Adipocyte (in vitro differentiated cells): ENCODE measurements at regions not wholly inside any gene's neighbourhood (a gene's known extent, or its start where the extent isn't known, plus 50 kb on each side); places are given as distances from the start of the nearest gene placed in this dataset.
A peak's percentile ranks its signal among the peaks of the same experiment; 100 is the strongest.

Experiments
- DNase-seq: peaks from one replicate; pipeline ENCODE4 v3.0.0-alpha.2; 2015; ENCODE audit warnings: low read depth
- H3K27me3 ChIP-seq: replicated peaks from 2 replicates; pipeline ENCODE4 v1.7.0; 2013; ENCODE audit warnings: mild to moderate bottlenecking, low read length, moderate library complexity; ENCODE audit not compliant: control insufficient read depth, insufficient read depth
- H3K36me3 ChIP-seq: 2 replicates; pipeline ENCODE4 v1.7.0; 2013; ENCODE audit warnings: low read length, mild to moderate bottlenecking, moderate library complexity; ENCODE audit not compliant: control insufficient read depth, insufficient read depth, severe bottlenecking
- H3K4me1 ChIP-seq: 2 replicates; pipeline ENCODE4 v1.7.0; 2013; ENCODE audit warnings: mild to moderate bottlenecking, low read length, moderate library complexity; ENCODE audit not compliant: control insufficient read depth, insufficient read depth
- H3K4me3 ChIP-seq: 2 replicates; pipeline ENCODE4 v1.7.0; 2013; ENCODE audit warnings: mild to moderate bottlenecking, low read length, moderate library complexity
- H3K9ac ChIP-seq: 2 replicates; pipeline ENCODE4 v1.7.0; 2013; ENCODE audit warnings: mild to moderate bottlenecking, low read length, moderate library complexity
- H3K9me3 ChIP-seq: 2 replicates; pipeline ENCODE4 v1.7.0; 2013; ENCODE audit warnings: mild to moderate bottlenecking, low read length, moderate library complexity; ENCODE audit not compliant: control insufficient read depth

DNA sequence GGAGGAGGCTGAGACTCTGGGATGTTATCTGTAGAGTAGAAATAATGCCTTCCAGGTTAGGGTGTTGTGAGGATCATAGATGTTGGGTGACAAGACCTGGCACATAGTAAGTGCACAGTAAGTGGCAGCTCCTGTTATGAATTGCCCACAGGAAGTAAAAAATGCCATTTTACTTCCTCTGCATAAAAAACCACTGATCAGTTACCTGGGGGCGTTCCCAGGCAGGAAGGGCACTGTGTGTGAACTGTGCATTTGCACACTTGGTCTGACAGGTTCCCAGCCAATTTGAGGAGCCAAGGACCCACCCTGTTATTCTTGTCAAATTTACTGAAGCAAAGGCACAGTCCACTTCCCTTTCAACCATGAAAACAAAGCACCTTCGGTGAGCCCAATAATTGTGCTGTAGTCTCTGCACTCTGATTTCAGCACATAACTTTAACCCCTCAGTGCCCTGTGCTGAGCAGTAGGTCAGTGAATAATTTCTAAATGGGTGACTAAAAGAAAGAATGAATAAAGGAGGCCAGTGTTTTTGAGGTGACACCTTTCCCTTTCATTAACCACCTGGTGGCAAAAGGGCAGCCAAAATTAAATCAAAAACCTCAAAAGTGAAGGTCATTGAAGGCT lies 85.8 kb upstream of the ARHGEF3 start:
- Histone ChIP-seq H3K4me3 (no peak overlapping the region), H3K36me3 (no peaks in the 10 kb centered on the region), H3K9ac (no peak overlapping the region), H3K4me1 (no peaks in the 10 kb centered on the region), H3K9me3 (no peaks in the 10 kb centered on the region), H3K27me3 (no peaks in the 10 kb centered on the region)
- no peak for DNase-seq

DNA sequence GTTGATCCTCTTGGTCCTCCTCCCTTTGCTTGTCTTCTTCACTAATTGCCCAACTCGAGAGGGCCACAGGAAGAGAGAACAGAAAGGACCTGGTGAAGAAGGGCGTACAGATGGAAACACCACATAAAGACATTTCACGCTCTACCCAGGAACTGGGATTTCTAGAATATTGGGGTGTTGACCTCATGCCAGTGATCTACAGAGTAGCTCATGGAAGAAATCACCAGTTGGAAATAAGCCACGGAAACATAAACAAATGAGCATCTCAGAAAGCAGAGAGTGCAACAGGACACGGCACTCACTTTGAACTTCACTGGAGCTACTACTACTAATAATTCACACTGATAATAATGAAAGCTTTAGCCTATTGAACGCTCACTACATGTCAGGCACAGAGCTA lies 84.6 kb upstream of the ARHGEF3 start:
- H3K4me3 ChIP-seq = no peak overlapping the region
- no peak overlapping the region for H3K9ac ChIP-seq
- DNase-seq = no peak

DNA sequence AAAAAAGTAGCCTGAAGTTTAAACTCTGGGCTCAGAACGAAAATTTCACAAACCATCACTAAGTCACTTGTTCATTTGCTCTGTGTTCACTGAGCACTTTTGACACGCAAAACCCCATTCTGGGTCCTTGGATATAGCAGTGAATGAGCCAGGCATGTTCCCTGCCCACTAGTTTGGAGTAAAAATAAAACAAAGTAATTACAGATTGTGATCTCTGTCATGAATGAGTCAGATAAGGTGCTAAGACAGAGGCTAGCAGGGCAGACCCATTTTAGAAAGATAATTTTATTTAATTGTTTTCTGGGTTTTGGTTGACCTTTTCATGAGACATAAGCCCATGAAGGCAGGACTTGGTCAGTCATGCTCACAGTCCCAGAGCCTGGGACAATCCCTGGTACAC lies 84.1 kb upstream of the ARHGEF3 start:
- Histone ChIP-seq H3K9ac (no peak overlapping the region), H3K4me3 (no peak overlapping the region), H3K4me1 (no peaks in the 10 kb centered on the region), H3K9me3 (no peaks in the 10 kb centered on the region), H3K27me3 (no peaks in the 10 kb centered on the region), H3K36me3 (no peaks in the 10 kb centered on the region)
- no peak for DNase-seq

More for the DNA sequence above, 84.6 kb upstream of the ARHGEF3 start:
- no peaks in the 10 kb centered on the region for H3K36me3 ChIP-seq
- no peaks in the 10 kb centered on the region for H3K9me3 ChIP-seq
- H3K27me3 ChIP-seq = no peaks in the 10 kb centered on the region
- no peaks in the 10 kb centered on the region for H3K4me1 ChIP-seq

DNA sequence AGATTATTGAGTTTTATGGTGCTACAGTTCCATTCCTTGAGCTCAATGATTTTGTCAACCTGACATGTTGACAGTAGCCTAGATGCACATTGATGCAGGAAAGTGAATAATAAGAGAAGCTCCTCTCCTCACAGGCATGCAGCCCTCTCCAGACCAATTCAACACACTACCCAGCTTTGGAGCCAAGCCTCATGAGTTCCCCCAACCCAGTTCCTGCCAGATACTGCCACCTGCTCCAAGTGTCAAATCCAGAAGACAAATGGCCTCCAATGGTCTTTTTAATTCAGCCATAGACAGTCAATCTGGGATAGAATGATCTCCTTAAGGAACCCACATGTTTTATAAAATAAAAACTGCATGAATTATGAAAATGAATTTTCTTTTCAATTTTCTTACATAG lies 83.7 kb upstream of the ARHGEF3 start:
- Histone ChIP-seq H3K36me3 (no peaks in the 10 kb centered on the region), H3K27me3 (no peaks in the 10 kb centered on the region), H3K9me3 (no peaks in the 10 kb centered on the region), H3K4me3 (no peak overlapping the region), H3K4me1 (no peaks in the 10 kb centered on the region), H3K9ac (no peak overlapping the region)
- no peak for DNase-seq

DNA sequence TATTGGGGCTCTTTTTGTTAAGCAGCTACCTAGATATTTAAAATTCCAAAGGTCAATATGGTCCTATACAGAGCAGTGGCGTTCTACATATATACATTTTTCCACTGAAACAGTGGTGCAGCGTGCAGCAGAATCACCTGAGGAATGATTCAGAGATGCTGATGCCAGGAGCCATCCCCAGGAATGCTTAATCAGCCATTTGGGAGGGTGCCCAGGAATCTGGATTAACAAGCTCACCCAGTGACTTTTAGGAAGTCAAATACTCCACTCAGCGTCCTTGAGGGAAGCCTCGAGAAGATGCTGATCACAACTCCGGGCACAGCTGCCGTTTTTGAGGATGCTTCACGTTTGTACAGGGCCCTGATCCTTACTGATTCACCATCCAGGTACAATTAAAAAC lies 82.6 kb upstream of the ARHGEF3 start:
- Histone ChIP-seq H3K27me3 (no peaks in the 10 kb centered on the region), H3K9ac (no peak overlapping the region), H3K4me3 (no peak overlapping the region), H3K9me3 (no peaks in the 10 kb centered on the region), H3K36me3 (no peaks in the 10 kb centered on the region), H3K4me1 (peaks cover 5% of the 10 kb centered on the region)
- no peak for DNase-seq

DNA sequence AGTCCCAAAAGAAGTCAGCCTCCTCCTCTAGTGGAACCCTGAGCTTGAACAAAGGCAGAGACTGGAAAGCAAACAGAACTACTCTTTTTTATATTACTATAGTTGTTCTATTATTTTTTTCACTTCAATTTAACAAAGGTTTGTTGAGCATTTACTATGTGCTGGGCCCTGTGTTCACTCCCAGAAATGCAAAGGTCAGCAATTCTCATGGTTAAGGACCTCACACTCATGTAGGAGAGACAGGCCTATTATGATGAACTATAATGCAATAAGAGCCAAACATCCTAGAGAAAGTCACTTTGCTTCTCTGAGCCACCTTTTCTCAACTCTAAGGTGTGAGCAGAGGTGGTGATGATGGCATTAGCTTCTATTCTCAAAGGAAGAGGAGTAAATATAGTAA lies 82.1 kb upstream of the ARHGEF3 start:
- no peaks in the 10 kb centered on the region for H3K36me3 ChIP-seq
- H3K4me1 ChIP-seq = peaks cover 9% of the 10 kb centered on the region
- H3K9ac ChIP-seq = no peak overlapping the region
- H3K4me3 ChIP-seq = no peak overlapping the region
- no peaks in the 10 kb centered on the region for H3K9me3 ChIP-seq
- H3K27me3 ChIP-seq = no peaks in the 10 kb centered on the region
- DNase-seq = no peak

DNA sequence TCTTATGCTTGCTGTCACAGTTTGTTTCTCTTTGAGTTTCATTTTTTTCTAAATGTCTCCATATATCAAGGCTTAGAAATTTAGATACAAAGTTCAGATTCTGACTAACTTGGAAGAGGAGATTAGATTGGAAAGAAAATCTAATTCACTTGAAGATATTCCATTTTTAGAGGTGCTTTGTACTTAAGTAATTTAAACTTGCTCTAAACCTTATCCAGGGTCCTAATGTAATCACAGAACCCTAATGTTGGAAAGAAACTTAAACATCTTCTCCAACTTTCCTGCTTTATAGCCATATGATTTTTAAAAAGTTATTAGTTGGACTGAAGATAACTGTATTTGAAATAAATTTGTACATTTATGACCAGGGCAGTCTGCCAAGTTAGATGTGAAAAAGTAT lies 81.1 kb upstream of the ARHGEF3 start:
- no peaks in the 10 kb centered on the region for H3K9me3 ChIP-seq
- peaks cover 9% of the 10 kb centered on the region for H3K4me1 ChIP-seq
- H3K36me3 ChIP-seq = no peaks in the 10 kb centered on the region
- H3K9ac ChIP-seq = no peak overlapping the region
- no peaks in the 10 kb centered on the region for H3K27me3 ChIP-seq
- DNase-seq = no peak
- H3K4me3 ChIP-seq = no peak overlapping the region

DNA sequence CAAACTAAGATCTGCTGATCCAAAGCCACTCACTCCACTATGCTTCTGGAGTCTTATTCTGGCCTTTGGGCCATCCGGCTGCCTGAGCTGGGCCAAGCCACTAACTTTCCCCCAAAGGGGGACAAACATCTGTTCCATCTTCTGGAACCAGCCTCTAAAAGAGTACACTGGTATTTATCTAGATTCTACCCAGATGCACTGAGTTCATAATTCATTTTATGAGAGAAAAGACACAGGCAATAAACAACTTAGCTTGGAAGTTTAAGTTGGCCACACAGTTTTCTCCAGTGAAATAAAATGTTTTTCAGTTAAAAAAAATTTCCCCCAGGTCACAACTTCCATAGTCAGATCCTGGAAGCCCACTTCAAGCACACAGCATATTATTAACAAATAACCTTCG lies 80.1 kb upstream of the ARHGEF3 start:
- DNase-seq = no peak
- no peaks in the 10 kb centered on the region for H3K36me3 ChIP-seq
- no peaks in the 10 kb centered on the region for H3K9me3 ChIP-seq
- H3K4me1 ChIP-seq = peaks cover 9% of the 10 kb centered on the region
- H3K9ac ChIP-seq = no peak overlapping the region
- H3K27me3 ChIP-seq = no peaks in the 10 kb centered on the region
- H3K4me3 ChIP-seq = no peak overlapping the region

DNA sequence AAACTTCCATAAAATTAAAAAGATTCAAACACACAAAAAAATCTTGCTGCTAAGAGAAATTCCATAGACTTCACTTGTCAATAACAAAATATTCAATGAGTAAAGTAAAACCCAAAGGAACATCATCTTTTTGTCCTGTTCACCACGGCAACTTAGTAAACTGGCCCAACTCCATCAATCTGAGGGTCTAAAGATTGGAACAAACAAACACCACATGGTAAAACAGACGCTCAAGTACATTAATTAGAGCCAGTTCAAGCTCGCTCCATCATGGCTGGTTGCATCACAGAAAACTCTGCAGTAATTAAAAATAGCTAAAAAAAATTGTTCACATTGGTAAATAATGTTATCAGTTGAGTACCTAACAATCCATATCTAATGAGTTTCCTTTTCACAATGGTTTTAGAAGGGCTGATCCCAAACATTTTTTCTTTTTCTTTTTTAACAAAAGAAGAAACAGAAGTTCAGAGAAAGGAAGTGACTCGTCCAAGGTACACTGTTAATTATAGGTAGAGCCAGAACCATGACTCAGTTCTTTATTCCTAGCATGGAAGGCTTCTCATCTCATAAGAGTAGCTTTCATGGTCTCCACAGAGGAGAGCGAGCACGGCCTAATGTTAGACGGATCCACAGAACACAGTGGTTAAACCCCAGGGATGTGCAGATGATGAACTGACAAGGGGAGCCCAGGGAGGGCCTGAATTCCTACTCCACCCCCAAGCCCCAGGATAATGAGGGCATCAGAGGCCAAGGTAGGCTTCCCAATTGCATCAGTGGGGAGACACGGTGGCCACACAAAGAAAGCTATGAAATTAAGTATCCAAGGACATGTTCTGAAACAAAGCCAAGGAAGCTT lies 79.2 kb upstream of the ARHGEF3 start:
- Histone ChIP-seq H3K9ac (no peak overlapping the region), H3K4me3 (no peak overlapping the region), H3K9me3 (no peaks in the 10 kb centered on the region), H3K4me1 (peaks cover 9% of the 10 kb centered on the region), H3K36me3 (no peaks in the 10 kb centered on the region), H3K27me3 (no peaks in the 10 kb centered on the region)
- DNase-seq = no peak

DNA sequence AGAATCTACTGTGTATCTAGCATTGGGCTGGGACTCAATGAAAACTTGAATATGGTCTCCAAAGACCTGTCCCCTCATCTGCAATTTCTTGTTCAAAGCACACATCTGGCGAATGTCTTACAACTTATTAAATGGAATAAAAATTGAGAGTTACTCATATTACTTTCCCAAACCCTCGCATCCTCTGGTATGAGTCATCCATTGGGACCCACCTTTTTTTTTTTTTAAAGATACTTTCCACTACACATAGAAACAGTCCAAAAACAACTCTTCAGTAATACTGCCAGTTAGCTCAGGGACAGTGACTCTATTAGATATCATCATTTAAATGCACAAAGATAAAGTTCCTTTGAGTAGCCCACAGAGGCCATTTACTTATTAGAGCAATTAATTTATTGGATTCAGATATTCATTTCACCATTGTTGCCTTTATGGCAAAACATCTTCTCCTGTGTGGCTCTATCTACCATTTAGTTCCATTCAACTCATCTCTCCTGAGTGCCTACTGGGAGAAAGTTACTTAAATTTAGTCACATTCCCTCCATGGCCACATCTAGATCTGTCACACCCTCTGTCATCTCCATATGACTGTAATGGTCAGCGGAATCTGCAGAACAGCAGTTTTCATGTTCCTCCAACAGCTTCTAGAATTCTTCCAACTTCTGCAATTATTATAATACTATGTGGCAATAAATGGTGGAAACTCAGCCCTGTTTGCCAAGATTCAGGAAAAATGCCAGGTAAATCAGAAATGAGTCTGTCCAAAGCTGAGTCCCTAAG lies 77.9 kb upstream of the ARHGEF3 start:
- peak; percentile 51 for DNase-seq
- H3K9me3 ChIP-seq = no peaks in the 10 kb centered on the region
- no peak overlapping the region for H3K9ac ChIP-seq
- H3K27me3 ChIP-seq = no peaks in the 10 kb centered on the region
- H3K4me3 ChIP-seq = no peak overlapping the region
- H3K4me1 ChIP-seq = peaks cover 9% of the 10 kb centered on the region
- H3K36me3 ChIP-seq = no peaks in the 10 kb centered on the region

DNA sequence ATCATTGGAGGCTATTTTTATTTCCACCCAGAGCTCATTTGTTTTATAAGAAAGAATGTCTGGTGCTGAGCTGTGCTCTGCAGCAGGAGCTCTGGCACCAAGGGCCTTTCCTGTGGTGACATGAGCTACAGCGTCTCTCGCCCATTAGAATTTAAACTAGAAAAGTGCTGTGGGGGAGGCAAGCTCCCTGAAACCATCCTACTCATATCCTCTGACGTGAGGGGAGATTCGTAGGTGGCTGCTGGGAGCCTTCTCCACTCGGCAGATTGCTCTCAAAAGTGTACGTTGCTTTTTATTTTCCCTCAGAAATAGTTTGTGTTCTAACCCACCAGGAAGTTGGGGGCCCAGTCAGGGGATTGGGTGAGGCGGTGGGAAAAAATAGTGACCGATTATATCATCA lies 76.3 kb upstream of the ARHGEF3 start:
- Histone ChIP-seq H3K9me3 (no peaks in the 10 kb centered on the region), H3K9ac (no peak overlapping the region), H3K36me3 (no peaks in the 10 kb centered on the region), H3K4me1 (peaks cover 9% of the 10 kb centered on the region), H3K27me3 (no peaks in the 10 kb centered on the region), H3K4me3 (no peak overlapping the region)
- no peak for DNase-seq
